Thyroid gland (tissue), 4 donors: ENCODE measurements at regions not wholly inside any gene's neighbourhood (a gene's known extent, or its start where the extent isn't known, plus 50 kb on each side); places are given as distances from the start of the nearest gene placed in this dataset.

Experiments used
- POLR2A ChIP-seq, 2 donors: fragments of 450-650 bp; IDR thresholded peaks; one replicate each; pipeline ENCODE4 v1.6.1; 2017; ENCODE audit warnings: antibody characterized with exemption in 2 of 2, mild to moderate bottlenecking in 2 of 2, moderate library complexity in 1 of 2
- TF ChIP-seq, protein P1 (sequence below), 6 experiments: fragments of 200-600 bp in 3 of 6; fragments of 450-650 bp in 3 of 6; sonication (generic) in 3 of 6; IDR thresholded peaks; one replicate each; pipeline ENCODE4 v1.5.1; 2016 to 2019; ENCODE audit warnings: antibody characterized with exemption in 6 of 6, mild to moderate bottlenecking in 2 of 6, inconsistent platforms in 1 of 6, moderate library complexity in 1 of 6

DNA sequence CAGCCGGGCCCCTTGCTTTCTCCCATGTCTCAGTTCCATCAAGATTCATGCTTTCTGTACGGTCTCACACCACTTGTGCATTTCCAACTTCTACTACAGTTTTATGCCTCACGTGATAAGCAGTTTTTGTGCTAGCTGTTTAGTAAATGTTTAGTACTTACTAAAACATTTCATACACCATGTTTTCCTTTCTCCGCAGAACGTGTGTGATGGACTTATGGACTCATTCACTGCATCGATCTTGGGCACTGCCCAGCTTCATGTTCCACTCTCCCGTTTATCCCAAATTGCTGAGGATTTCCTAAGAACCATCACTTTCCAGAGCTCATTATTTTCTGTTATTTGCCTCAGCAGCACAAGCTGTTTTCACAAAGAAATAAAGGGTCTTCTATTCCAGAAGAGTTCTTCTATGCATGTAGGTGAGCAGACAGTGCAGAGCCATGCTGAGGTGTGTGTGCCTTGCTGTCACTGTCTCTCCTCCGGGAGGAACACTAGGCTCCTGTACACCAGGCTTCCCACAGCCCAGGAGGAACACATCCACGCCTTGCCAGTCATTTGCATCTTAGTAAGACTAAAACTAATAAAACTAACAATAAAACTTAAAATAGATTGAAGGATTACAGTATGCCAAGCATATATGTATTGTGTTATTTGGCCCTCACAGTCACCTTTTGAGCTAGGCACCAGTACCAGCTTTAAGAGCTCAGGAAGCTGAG, 90.3 kb upstream of the EEA1 start:
- TF ChIP-seq POLR2A (IDR thresholded peaks at IDR 0.05), result no peak
- TF ChIP-seq, protein P1, sequence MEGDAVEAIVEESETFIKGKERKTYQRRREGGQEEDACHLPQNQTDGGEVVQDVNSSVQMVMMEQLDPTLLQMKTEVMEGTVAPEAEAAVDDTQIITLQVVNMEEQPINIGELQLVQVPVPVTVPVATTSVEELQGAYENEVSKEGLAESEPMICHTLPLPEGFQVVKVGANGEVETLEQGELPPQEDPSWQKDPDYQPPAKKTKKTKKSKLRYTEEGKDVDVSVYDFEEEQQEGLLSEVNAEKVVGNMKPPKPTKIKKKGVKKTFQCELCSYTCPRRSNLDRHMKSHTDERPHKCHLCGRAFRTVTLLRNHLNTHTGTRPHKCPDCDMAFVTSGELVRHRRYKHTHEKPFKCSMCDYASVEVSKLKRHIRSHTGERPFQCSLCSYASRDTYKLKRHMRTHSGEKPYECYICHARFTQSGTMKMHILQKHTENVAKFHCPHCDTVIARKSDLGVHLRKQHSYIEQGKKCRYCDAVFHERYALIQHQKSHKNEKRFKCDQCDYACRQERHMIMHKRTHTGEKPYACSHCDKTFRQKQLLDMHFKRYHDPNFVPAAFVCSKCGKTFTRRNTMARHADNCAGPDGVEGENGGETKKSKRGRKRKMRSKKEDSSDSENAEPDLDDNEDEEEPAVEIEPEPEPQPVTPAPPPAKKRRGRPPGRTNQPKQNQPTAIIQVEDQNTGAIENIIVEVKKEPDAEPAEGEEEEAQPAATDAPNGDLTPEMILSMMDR (IDR thresholded peaks at IDR 0.05), result no peak
